Ovary (tissue), 7 donors: ENCODE measurements at regions not wholly inside any gene's neighbourhood (a gene's known extent, or its start where the extent isn't known, plus 50 kb on each side); places are given as distances from the start of the nearest gene placed in this dataset.
A peak's percentile ranks its signal among the peaks of the same experiment; 100 is the strongest.

Experiments used
- DNase-seq, 5 donors: peaks; one replicate each; pipeline ENCODE4 v3.0.0-alpha.2; 2019 to 2020
- H3K27ac ChIP-seq, 2 donors: fragments of 200-600 bp; one replicate each; pipeline versions ENCODE4 v1.5.1 to v1.8.0; 2019 to 2022
- H3K27me3 ChIP-seq: fragments of 200-600 bp; one replicate; pipeline ENCODE4 v1.8.0; 2022
- H3K36me3 ChIP-seq: fragments of 200-600 bp; sonication (generic); one replicate; pipeline ENCODE4 v1.5.1; 2019
- H3K4me1 ChIP-seq: one replicate; pipeline ENCODE4 v1.8.1; 2013; ENCODE audit warnings: mild to moderate bottlenecking, moderate library complexity; ENCODE audit not compliant: insufficient read depth
- H3K4me3 ChIP-seq: fragments of 200-600 bp; sonication (generic); one replicate; pipeline ENCODE4 v1.5.1; 2017
- H3K9me3 ChIP-seq, 2 donors: fragments of 200-600 bp in 1 of 2; sonication (generic) in 1 of 2; one replicate each; pipeline versions ENCODE4 v1.5.1 to v1.8.1; 2013 to 2019; ENCODE audit warnings: mild to moderate bottlenecking in 1 of 2, moderate library complexity in 1 of 2
- EP300 ChIP-seq: sonication (generic); formaldehyde crosslinking; IDR thresholded peaks from one replicate; pipeline ENCODE4 v1.6.1; 2017; ENCODE audit warnings: antibody characterized with exemption
- POLR2A ChIP-seq: fragments of 450-650 bp; IDR thresholded peaks from one replicate; pipeline ENCODE4 v1.6.1; 2017; ENCODE audit warnings: antibody characterized with exemption, mild to moderate bottlenecking, moderate library complexity
- WGBS, 3 donors: extraction: QIAGEN DNeasy Blood & Tissue Kit in 1 of 3; methylation state at CpG; one replicate each; pipeline versions ENCODE4 v1.1.5 to v1.1.7; 2013 to 2017; 5-methylcytosine and 5-hydroxymethylcytosine counted together
- intact Hi-C, 4 donors: fragments of 100-400 bp; cut with DNase I; formaldehyde crosslinking; loops; one replicate each; pipeline versions ENCODE4 v1.11.0 to v1.15.1; 2022 to 2023
- TF ChIP-seq, protein P1 (sequence below), 3 donors: fragments of 450-650 bp in 2 of 3; fragments of 200-600 bp in 1 of 3; IDR thresholded peaks; one replicate each; pipeline versions ENCODE4 v1.5.1 to v1.8.0; 2016 to 2022; ENCODE audit warnings: antibody characterized with exemption in 3 of 3, mild to moderate bottlenecking in 1 of 3
- donor health status: DM: no; HTN: no; CAD: no; lungs with moderate emphysema.
- donor health status: DM: no; HTN: no; CAD: no.
- donor health status: Bipolar disorder and iron deficiency.
- donor health status: DM: no; HTN: no; CAD: no.
- donor health status: DM: yes; HTN: yes; CAD: no.

DNA sequence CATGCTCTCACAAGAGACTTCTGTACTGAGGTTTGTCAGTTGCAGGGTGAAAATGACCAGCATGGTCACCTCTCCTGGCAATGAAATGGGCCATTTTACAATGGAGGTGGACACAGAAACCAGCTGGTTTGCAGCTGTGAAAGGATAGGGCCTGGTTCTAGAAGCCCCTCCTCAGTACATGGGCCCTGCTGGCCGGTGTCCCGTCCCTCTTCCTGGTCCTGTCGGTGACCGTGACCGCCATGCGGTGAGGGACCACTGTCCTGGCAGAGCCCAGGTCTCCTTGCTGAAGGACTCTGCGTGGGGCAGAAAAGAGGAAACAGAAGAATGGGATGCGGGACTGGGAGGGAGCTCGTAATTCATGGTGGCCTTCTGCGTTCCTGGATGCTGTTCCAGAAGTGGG, 76.0 kb upstream of the ZNF423 start:
- Histone ChIP-seq H3K4me3 (no peak overlapping the region), H3K4me1 (peaks cover 4% of the 10 kb centered on the region), H3K36me3 (no peaks in the 10 kb centered on the region), H3K27me3 (no peaks in the 10 kb centered on the region), H3K27ac (no peak overlapping the region), H3K9me3 (no peaks in the 10 kb centered on the region)
- no peak for DNase-seq
- WGBS, 3 donors: 53 to 65% (median 65%) methylated on average over 10 of the region's 10 CpGs
- no peak for TF ChIP-seq EP300
- intact Hi-C loops: no loop called here

GRCh38 chr16:49932434-49932833, 76.5 kb upstream of the ZNF423 start:
- no peak overlapping the region for H3K27ac ChIP-seq
- whole genome bisulfite sequencing, 3 donors: 12 to 39% (median 15%) methylated on average over 8 of the region's 8 CpGs
- no peak overlapping the region for H3K4me3 ChIP-seq
- H3K4me1 ChIP-seq: peaks cover 4% of the 10 kb centered on the region
- no peak for DNase-seq
- no peaks in the 10 kb centered on the region for H3K9me3 ChIP-seq
- TF ChIP-seq POLR2A: no peak
- TF ChIP-seq, protein P1, sequence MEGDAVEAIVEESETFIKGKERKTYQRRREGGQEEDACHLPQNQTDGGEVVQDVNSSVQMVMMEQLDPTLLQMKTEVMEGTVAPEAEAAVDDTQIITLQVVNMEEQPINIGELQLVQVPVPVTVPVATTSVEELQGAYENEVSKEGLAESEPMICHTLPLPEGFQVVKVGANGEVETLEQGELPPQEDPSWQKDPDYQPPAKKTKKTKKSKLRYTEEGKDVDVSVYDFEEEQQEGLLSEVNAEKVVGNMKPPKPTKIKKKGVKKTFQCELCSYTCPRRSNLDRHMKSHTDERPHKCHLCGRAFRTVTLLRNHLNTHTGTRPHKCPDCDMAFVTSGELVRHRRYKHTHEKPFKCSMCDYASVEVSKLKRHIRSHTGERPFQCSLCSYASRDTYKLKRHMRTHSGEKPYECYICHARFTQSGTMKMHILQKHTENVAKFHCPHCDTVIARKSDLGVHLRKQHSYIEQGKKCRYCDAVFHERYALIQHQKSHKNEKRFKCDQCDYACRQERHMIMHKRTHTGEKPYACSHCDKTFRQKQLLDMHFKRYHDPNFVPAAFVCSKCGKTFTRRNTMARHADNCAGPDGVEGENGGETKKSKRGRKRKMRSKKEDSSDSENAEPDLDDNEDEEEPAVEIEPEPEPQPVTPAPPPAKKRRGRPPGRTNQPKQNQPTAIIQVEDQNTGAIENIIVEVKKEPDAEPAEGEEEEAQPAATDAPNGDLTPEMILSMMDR (IDR thresholded peaks at IDR 0.05): no peak
- TF ChIP-seq EP300: no peak
- no peaks in the 10 kb centered on the region for H3K27me3 ChIP-seq
- intact Hi-C loops: no loop called here
- H3K36me3 ChIP-seq: no peaks in the 10 kb centered on the region

DNA sequence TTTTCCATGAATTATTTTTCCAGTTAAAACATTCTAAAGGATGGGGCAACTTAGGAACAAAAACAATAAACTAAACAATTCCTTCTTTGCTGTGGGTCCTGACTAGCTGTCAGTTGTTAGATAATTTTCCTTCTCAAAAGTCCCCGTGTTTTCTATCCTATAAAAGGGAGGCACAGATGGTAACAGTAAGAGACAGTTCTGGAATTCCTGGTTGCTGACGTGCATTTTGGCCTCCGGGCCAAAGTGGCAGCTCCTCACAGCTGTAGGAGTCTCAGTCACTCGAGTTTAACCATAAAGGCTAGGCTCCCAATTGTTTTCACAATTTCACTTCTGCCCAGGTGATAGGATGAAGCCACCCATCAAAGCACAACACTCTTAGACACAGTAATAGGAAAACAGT, 77.0 kb upstream of the ZNF423 start:
- Histone ChIP-seq H3K9me3 (no peaks in the 10 kb centered on the region), H3K27ac (peak overlapping the region in 1 of 2 donors; percentile 15), H3K4me3 (no peak overlapping the region), H3K4me1 (peaks cover 4% of the 10 kb centered on the region), H3K27me3 (no peaks in the 10 kb centered on the region), H3K36me3 (no peaks in the 10 kb centered on the region)
- WGBS, 3 donors: 2 to 6% (median 3%) methylated on average over 4 of the region's 4 CpGs
- peak in 3 of 5 donors; percentile 37 to 57 (median 43) for DNase-seq
- intact Hi-C loops: no loop called here
- TF ChIP-seq EP300 (no peak), POLR2A (no peak)
- TF ChIP-seq, protein P1 (IDR thresholded peaks at IDR 0.05): no peak

DNA sequence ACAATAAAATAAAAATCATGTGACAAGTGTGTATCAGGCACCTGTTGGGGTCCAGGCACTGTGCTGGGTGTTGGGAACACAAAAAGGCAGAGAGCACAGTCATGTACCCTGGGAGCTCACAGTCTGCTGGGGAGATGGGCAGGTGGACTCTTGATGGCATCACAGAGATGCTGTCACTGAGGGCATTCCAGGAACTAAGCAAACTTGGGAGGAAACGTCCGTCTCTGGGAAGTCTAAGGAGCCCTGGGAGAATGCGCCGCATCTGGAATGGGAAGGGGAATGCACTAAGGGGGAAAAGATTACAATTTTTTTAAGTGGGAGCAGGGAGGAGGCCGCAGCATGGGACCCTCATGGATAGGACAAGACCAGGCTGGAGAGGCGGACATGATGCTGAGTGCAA, 80.9 kb upstream of the ZNF423 start:
- Histone ChIP-seq H3K27me3 (no peaks in the 10 kb centered on the region), H3K4me1 (peaks cover 4% of the 10 kb centered on the region), H3K36me3 (no peaks in the 10 kb centered on the region), H3K9me3 (no peaks in the 10 kb centered on the region), H3K4me3 (no peak overlapping the region), H3K27ac (no peak overlapping the region)
- intact Hi-C loops: no loop called here
- WGBS, 3 donors: 93 to 97% (median 94%) methylated on average over 6 of the region's 6 CpGs
- no peak for TF ChIP-seq POLR2A
- no peak for TF ChIP-seq EP300
- TF ChIP-seq, protein P1 (IDR thresholded peaks at IDR 0.05): no peak
- no peak for DNase-seq

DNA sequence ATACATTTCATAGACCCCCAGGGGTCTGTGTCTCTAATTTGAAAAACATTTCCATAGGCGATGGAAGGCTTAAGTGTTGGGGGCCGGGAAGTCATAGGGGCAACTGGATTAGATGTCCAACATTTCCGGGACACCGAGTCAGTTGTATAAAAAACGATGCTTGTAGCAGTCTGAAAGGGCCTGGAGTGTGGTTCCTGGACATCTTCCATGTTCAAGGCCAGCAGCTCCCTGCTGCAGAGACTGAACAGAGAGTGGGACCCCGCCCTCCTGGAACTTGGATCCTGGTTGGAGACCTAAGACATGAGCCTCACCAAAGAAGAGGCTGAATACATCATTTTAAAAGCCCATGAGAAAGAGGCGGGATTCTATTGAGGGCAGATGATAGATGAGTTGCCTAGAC, 82.0 kb upstream of the ZNF423 start:
- WGBS, 3 donors: 90 to 91% (median 90%) methylated on average over 7 of the region's 7 CpGs
- Histone ChIP-seq H3K4me1 (no peaks in the 10 kb centered on the region), H3K4me3 (no peak overlapping the region), H3K27me3 (no peaks in the 10 kb centered on the region), H3K9me3 (no peaks in the 10 kb centered on the region), H3K27ac (no peak overlapping the region), H3K36me3 (no peaks in the 10 kb centered on the region)
- DNase-seq: no peak
- TF ChIP-seq EP300 (no peak), POLR2A (no peak)
- TF ChIP-seq, protein P1 (IDR thresholded peaks at IDR 0.05): no peak
- intact Hi-C loops: no loop called here
